GM18505 (cell line): ENCODE measurements at regions not wholly inside any gene's neighbourhood (a gene's known extent, or its start where the extent isn't known, plus 50 kb on each side); places are given as distances from the start of the nearest gene placed in this dataset.

ENCODE experiments used
- ATAC-seq: cut with Tn5 transposase; IDR thresholded peaks from one replicate; pipeline ENCODE4 v1.9.1; 2021; ENCODE audit not compliant: unreplicated experiment
- POLR2A ChIP-seq: IDR thresholded peaks from 4 replicates; pipeline ENCODE4 v1.6.1; 2011; ENCODE audit warnings: borderline replicate concordance; ENCODE audit not compliant: insufficient read depth, insufficient read length; ENCODE audit errors: extremely low read depth

DNA sequence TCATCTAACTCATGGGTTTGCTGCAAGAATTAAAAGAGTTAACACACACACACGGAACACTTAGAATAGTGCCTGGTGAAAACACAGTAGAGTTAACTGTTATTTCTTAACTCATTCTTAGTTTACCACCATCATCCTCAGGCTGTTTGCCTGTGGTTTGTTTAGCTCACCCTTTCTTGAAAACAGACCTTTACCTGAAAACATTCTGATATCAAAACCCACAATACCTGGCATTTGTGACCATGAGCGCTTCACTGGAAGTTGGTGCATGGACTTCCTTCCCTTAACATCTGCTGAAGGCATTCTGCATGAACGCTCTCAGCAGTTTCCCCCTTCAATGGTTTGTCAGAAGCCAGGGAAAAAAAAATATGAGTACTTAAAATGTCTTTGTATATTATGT, 256.0 kb downstream of the ETS1 start:
- TF ChIP-seq POLR2A = no peak
- ATAC-seq = no peak

DNA sequence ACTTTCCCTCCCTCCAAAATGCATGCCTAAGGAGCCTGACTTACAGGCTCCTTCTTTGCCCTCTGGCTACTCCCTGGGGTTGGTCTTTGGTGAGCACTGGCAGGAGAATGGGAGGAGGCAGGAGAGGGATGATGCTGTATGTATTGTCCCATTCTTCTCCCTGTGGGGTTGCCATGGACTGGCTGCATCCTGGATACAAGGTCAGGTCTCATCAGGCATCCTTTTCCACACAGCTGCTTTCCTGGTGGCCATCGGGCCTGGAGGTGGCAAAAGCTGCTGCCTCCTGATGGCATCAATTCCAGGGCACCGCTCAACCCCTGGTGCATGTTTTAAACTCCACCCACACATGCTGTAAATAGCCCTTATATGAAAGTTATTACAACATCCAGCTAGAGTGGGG, 257.2 kb downstream of the ETS1 start:
- ATAC-seq = no peak
- TF ChIP-seq POLR2A = no peak

DNA sequence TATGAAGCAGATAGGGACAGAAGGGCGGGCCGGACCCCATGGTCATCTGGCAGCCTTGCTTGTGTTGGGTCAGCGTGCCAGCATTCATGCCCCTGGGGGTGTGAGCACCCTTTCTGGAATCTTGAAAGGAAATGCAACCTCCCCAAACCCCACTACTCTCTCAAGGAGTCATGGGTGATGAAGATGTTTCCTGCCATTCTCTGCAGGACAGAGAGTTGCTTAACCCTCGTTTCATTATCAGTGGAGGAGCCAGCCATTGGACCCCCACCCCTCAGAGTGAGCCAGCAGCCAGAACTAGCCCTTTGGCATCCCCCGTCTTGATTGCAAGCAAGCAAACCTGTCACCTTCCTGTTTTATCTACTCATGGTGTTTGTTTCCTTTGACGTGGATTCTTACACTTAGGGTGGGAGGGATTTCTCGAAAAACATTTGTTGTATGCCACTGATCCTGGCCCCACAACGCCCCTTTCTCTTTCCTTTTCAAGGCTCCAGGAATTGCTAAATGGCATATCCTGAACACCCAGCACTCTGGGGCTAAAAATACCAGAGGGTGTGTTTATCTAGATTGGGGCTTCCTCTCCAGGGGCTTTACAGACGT, 258.3 kb downstream of the ETS1 start:
- TF ChIP-seq POLR2A = no peak
- no peak for ATAC-seq

DNA sequence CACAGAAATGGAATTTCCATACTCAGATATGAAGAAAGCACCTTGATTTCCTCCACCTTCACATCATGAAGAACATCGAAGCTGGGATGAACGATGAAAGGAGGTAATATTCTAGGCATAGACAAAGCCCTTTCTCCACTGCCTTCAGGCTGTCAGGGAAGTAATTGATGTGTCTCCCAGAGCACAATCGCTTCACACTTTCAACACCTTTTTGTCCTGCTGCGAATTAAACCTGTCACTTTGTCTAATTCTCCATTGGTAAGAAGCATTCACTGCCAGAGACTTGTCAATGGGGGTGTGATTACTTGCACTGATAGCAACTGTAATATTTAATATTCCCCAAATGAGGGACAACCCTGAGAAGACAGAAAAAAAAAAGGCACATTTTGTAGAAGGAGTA, 260.1 kb downstream of the ETS1 start:
- ATAC-seq = no peak
- TF ChIP-seq POLR2A = no peak

DNA sequence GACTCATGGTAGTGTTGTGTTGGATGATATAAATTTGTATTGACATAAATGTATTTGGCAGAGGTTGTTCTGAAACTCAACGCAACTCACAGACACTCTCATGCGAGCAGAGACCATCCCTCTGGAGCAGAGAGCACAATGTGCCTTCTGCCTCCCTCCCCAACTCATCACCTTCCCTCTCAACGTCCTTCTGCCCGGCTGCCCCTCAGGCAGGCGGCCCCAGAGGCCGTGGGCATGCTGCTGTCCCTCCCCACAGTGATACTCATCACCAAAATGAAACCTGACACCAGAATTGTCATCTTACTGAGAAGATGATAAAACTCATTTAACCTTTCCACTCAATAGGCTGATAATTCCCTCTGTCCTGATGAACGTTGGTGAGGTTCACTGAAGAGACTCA, 260.6 kb downstream of the ETS1 start:
- TF ChIP-seq POLR2A = no peak

DNA sequence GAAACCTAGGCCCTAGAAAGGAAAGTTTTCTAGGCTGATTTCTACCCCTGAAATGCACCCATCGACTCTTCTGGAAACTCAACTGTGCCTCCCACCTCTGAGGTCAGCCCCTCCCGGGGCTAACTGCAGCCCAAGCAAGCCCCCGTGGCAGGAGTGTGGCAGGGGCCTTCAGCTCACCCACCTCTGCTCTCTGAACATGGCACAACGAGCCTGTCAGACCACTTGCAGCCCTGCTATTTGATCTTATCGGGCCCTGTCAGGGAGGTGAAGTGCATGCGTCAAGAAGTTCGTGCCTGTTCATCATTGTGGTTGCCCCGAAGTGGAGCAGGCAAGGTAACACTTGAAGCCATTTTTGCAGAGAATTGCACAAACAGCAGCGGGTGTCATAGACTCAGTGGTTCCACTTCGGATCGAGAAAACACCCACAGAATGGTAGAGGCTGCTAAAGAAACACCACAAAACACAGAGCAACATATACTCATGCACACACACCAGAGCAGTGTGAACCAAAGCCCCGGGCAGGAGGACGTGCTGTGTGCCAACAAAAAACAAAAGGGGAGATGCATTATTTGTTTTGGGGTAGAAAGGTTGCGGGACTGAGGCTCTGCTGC, 262.7 kb downstream of the ETS1 start:
- no peak for TF ChIP-seq POLR2A
- no peak for ATAC-seq

More for the DNA sequence above, 260.6 kb downstream of the ETS1 start:
- no peak for ATAC-seq

DNA sequence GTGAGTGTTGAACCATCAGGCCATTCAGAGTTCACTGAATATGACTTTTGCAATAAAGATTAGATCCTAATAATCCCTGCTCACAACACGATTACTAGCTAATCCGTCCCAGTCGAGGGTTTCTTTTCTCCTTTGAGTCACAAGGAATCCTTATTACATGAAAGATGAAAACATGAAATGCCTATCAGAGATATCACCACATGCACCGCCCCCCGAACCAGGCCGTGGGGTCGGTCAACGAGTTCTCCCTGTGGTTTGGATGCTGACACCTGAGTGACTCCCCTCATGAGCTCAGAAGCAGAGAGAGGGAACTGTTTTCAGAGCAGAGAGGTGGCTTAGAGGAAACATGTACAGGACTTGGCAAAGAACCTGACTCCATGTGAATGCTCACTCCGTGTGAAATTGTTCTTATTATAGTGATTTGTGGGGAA, 263.3 kb downstream of the ETS1 start:
- TF ChIP-seq POLR2A = no peak
- no peak for ATAC-seq

DNA sequence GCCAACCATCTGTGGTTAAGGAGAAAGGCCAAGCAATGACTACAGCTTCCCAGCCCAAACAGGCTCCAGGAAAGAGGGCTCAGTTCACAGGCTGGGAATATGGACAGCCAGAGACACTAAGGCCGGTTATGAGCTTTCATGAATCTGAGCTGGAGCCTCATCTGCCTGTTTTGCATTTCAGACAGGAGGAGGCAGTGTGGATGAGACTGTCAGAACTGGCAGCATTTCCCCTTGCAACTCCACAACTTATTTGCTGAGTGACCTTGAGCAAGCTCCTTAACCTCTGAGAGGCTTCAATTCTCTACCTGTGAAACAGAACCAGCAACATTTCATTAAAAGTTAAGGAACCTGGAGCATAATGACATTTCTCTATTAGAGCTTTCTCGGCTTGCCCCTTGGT, 264.0 kb downstream of the ETS1 start:
- TF ChIP-seq POLR2A = no peak
- no peak for ATAC-seq

DNA sequence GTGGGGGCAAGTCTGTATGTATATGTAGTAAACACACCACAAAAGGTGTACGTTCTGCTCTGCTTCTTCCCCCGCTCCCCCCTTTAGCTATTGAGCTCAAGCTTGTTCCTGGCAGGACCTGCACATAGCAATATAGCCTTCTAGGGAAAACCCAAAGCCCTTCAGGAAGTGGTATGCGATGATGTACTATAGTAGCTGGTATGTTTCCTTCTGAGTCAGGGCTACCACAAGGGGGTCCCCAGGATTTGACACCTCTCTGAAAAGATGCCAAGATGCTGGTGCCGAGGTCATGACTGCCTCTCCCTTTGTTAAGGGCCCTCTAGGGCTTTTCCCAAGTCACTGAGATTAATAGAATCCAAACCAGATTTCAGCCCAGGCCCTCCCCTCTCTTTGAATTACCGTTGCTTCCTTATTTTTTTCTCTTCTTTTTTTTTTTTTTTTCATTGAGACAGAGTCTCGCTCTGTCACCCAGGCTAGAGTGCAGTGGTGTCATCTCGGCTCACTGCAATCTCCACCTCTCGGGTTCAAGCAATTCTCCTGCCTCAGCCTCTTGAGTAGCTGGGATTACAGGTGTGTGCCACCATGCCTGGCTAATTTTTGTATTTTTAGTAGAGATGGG, 268.4 kb downstream of the ETS1 start:
- peak; percentile 82 for ATAC-seq
- TF ChIP-seq POLR2A = no peak

DNA sequence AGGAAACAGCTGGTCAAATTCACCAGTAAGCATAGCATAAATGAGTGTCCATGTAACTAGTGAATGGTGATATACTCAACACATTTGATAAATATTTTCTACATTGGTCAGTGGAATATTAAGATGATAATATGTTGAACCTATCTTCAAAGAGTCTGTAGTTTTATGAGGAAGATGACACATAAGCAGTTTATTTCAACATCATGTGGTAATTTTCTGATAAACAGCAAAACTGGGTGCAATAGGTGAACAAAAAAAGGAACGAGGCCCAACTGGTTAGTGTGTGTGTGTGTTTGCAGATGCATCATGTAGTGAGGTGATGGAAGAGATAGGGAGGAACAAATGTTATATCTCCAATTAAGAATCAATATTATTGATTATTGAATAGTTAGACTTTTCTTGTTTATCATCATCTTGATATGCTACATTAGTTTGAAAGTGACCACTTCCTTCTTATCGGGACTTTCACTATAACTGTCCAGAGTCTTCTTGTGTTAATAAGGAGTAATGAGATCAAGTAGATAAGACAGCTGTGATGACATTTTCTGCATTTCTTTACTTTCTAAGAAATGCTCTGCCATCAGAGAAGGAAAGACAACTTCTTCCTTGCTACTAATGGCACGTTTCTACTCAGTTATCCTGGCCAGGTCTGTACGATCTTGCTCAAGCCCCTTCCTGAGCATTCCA, 270.7 kb downstream of the ETS1 start:
- no peak for ATAC-seq
- TF ChIP-seq POLR2A = no peak

DNA sequence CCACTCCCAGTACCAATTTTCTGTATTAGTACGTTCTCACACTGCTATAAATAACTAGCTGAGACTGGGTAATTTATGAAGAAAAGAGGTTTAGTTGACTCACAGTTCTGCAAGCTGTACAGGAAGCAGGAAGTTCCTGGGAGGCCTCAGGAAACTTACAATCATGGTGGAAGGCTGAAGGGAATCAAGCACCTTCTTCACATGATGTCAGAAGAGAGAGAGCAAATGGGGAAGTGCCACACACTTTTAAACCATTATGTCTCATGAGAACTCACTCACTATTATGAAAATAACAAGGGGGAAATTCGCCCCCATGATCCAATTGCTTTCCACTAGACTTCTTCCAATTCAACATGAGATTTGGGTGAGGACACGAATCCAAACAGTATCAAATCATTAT, 271.4 kb downstream of the ETS1 start:
- TF ChIP-seq POLR2A = no peak
- ATAC-seq = no peak

DNA sequence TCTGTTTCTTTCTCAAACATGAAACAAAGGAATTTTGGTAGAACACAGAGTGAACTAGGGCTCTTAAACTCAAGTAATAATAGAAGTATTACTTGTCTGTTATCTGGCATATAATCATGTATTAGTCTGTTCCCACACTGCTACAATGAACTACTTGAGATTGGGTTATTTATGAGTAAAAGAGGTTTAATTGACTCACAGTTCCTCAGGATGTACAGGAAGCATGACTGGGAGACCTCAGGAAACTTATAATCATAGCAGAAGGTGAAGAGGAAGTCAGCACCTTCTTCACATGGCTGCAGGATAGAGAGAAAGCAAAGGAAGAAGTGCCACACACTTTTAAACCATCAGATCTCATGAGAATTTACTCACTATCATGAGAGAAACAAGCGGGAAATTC, 273.4 kb downstream of the ETS1 start:
- TF ChIP-seq POLR2A = no peak
- no peak for ATAC-seq

DNA sequence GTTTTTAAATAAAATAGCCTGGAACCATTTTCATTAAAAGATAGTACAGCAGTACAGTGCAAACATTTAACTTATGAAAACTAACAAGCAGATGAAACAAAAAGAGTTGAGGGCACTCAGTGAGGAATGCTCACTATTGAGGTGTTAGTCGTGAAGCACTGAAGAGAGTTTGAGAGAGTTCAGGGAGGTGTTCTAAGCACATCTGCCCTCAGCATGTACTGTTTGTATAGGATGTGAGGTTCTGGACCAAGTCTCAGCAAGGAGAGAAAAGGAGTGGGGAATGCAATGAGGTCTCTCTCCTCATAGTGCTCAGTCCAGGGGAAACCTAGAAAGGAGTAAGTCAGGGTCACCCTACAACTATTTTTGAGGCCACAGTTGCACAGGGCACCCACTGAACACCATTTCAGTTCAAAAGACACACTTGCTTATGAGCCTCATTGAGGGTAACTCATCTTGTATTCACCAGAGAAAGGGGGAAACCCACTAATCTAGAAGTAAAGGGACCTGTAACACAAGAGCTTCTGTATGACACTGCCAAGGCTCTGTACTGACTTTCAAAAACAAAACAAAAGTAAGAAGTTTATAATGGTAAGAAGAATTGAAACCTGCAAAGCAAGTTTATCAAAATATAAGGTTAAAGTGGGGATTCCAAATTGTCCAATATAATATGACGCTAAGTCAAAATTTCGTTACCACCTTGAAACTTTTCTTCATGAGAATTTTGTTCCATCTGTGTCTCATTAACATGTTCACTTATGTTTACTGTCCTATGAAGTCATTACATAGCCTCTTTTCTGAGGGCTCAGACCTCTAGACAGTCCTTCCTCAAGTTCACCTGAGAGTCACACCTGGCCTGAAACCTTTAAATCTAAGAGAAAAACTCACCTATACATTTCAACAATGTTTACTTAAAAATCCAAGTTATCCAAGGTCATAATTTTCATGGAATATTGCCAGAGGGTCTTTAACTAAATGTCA, 275.3 kb downstream of the ETS1 start:
- no peak for ATAC-seq
- TF ChIP-seq POLR2A = no peak
